ENCODE measurements at regions not wholly inside any gene's neighbourhood (a gene's known extent, or its start where the extent isn't known, plus 50 kb on each side); places are given as distances from the start of the nearest gene placed in this dataset.

DNA sequence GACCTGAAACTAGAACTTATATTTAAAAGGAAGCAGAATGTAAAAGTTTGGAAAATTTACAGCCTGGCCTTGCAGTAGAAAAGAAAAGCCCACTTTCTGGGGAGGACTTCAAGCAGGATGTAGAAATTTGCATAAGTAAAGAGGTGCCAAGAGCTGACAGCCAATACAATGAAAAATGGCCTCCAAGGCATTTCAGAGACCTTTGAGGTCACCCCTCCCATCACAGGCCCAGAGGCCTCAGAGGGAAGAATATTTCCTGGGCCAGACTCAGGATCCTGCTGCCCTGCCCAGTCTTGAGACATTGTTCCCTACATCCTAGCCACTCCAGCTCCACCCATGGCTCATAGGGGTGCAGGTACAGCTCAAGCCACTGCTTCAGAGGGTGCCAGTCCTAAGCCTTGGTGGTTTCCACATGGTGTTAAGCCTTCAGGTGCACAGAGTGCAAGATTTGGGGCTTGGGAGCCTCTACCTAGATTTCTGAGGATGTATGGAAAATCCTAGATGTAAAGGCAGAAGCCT is 518.9 kb upstream of the INTU start:
- DNase-seq (ENCODE audit: low spot score) (no peak), ATAC-seq (ENCODE audit: low FRiP score) (no peak)
- TF ChIP-seq, protein P1, sequence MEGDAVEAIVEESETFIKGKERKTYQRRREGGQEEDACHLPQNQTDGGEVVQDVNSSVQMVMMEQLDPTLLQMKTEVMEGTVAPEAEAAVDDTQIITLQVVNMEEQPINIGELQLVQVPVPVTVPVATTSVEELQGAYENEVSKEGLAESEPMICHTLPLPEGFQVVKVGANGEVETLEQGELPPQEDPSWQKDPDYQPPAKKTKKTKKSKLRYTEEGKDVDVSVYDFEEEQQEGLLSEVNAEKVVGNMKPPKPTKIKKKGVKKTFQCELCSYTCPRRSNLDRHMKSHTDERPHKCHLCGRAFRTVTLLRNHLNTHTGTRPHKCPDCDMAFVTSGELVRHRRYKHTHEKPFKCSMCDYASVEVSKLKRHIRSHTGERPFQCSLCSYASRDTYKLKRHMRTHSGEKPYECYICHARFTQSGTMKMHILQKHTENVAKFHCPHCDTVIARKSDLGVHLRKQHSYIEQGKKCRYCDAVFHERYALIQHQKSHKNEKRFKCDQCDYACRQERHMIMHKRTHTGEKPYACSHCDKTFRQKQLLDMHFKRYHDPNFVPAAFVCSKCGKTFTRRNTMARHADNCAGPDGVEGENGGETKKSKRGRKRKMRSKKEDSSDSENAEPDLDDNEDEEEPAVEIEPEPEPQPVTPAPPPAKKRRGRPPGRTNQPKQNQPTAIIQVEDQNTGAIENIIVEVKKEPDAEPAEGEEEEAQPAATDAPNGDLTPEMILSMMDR (IDR thresholded peaks at IDR 0.05) = no peak

GRCh38 chr4:127118681-127119080 is 514.1 kb upstream of the INTU start:
- ATAC-seq (ENCODE audit: low FRiP score) = no peak
- TF ChIP-seq, protein P1 (IDR thresholded peaks at IDR 0.05) = no peak
- DNase-seq (ENCODE audit: low spot score) = no peak

DNA sequence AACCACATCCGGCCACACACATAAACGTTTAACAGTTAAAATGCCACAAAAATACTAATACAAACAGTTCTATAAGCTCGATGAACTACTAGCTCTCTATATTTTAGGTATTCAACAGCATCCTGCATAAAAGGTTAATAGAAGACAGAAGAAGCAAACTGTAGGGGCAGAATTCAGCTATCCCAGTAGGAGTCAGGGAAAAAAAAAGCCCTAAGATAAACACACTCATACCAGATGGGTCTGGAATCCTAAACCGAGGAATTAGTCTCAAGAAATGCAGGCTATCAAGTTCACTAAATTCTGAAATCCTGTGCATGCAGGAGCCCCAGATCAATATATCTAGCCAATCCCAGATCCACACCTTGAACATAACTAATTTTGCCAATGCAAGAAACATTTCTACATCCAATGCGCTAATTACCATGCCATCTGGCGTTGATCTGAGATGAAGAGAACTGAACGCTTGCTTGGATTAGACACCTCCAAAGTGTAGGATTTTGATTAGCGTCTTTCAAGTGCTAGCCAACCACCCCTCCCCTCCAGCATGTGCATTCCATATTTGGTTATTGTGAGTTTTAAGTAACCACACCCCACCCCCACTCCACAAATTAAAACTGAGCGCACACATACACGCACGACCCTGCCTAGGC is 512.2 kb upstream of the INTU start:
- no peak for ATAC-seq (ENCODE audit: low FRiP score)
- no peak for DNase-seq (ENCODE audit: low spot score)
- TF ChIP-seq, protein P1 (IDR thresholded peaks at IDR 0.05) = no peak

DNA sequence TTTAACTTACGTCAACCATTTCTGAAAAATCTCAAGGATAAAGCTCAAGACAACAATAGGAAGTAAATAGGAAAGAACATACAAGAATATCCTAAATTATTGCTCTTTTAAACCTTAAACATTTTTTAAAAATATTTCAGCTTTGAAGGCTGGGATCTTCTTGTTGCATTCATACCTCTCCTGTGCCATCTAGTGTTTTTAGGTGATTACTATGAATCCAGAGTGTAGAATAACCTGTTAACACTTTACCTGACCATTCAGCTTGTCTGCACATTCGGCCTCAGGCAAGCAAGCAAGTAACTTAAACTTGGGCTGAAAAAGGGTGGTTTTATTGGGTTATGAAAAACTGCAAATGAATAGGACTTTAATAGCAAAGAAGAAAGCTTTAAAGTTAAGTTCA is 507.8 kb upstream of the INTU start:
- DNase-seq (ENCODE audit: low spot score) = no peak
- no peak for ATAC-seq (ENCODE audit: low FRiP score)
- TF ChIP-seq, protein P1 (IDR thresholded peaks at IDR 0.05) = no peak

DNA sequence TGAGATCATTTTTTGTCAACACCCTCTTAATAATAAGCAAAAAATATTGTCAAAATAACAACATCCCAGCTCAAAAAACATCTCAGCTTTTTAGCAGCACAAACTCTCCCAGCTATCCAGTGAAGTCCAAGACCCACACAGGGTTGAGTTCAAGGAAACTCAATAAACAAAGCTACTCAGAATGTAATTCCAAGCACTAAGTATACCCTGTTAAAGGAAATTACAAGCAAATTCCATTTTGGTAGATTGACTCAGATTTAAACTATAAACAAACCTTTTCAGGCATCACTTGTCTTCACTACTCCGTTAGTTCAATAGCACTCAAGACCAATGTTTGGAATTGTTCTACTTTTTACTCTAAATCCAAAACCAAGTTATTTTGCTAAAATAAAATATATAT is 506.0 kb upstream of the INTU start:
- TF ChIP-seq, protein P1 (IDR thresholded peaks at IDR 0.05) = no peak
- ATAC-seq (ENCODE audit: low FRiP score) (no peak), DNase-seq (ENCODE audit: low spot score) (no peak)

DNA sequence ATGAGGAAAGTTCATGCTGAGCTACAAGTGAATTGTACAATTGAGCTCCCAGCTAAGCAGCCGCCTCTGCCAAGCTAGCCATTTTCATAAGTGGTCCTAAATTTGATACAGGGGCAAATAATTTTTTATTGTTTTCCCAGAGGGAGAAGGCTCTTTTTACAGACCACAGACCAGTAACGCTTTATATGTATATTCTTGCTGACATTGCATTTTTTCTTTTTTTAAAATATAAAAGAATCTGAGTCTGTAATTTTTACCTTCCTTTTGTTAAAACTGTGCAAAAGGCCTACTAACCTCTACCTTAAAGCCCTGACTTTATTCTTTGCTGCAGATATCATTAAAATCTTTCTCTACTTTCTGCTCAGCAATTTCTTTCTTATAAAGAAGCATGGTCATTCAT is 501.2 kb upstream of the INTU start:
- no peak for DNase-seq (ENCODE audit: low spot score)

GRCh38 chr4:127134490-127134889 is 498.3 kb upstream of the INTU start:
- ATAC-seq (ENCODE audit: low FRiP score) (no peak), DNase-seq (ENCODE audit: low spot score) (no peak)
- TF ChIP-seq, protein P1 (IDR thresholded peaks at IDR 0.05) = no peak

More for the DNA sequence above, 501.2 kb upstream of the INTU start:
- TF ChIP-seq, protein P1 (IDR thresholded peaks at IDR 0.05) = no peak
- ATAC-seq (ENCODE audit: low FRiP score) = no peak

Data from omental fat pad (tissue), 3 donors.